Activated CD4-positive, alpha-beta T cell treated with anti-CD3 and anti-CD28 coated beads for 36 hours (primary cell): ENCODE measurements at regions not wholly inside any gene's neighbourhood (a gene's known extent, or its start where the extent isn't known, plus 50 kb on each side); places are given as distances from the start of the nearest gene placed in this dataset.

Experiments used
- ATAC-seq: fragments of 200-7000 bp; cut with Tn5 transposase; one replicate; pipeline ENCODE4 v1.10.0; 2021; ENCODE audit warnings: mild to moderate bottlenecking, moderate library complexity
- CTCF ChIA-PET: fragments of 350-600 bp; sonication (Branson Sonifier 250); formaldehyde crosslinking; loops from one replicate; lab custom pipeline; 2021; ENCODE audit warnings: antibody characterized with exemption; lab: Charles Lee
- POLR2A ChIA-PET: fragments of 350-600 bp; sonication (Branson Sonifier 250); formaldehyde crosslinking; loops from one replicate; lab custom pipeline; 2021; ENCODE audit warnings: antibody characterized with exemption, inconsistent platforms; lab: Charles Lee
- DNase-seq: peaks from one replicate; pipeline ENCODE4 v3.0.0-alpha.2; 2020
- H3K27ac Mint-ChIP-seq: one replicate; pipeline ENCODE4 v1.8.0; 2021; ENCODE audit warnings: mixed read lengths
- H3K27me3 Mint-ChIP-seq: one replicate; pipeline ENCODE4 v1.8.0; 2021; ENCODE audit warnings: mixed read lengths
- H3K36me3 Mint-ChIP-seq: one replicate; pipeline ENCODE4 v1.8.0; 2021; ENCODE audit warnings: low read depth, mixed read lengths
- H3K4me1 Mint-ChIP-seq: one replicate; pipeline ENCODE4 v1.8.0; 2021; ENCODE audit warnings: mixed read lengths
- H3K4me3 Mint-ChIP-seq: one replicate; pipeline ENCODE4 v1.8.0; 2021; ENCODE audit warnings: mild to moderate bottlenecking, moderate library complexity, mixed read lengths
- H3K9me3 Mint-ChIP-seq: one replicate; pipeline ENCODE4 v1.8.0; 2021; ENCODE audit warnings: low read depth, mixed read lengths
- intact Hi-C, 2 experiments: fragments of 100-400 bp; cut with DNase I in 1 of 2; cut with micrococcal nuclease in 1 of 2; formaldehyde crosslinking; loops; one replicate each; pipeline versions ENCODE4 v1.14.2 to v1.15.1; 2022 to 2024; cut with DNase I, micrococcal nuclease

GRCh38 chr4:180940680-180941079 lies 1302.5 kb upstream of the TENM3 start:
- H3K36me3 Mint-ChIP-seq, result no peaks in the 10 kb centered on the region
- no peaks in the 10 kb centered on the region for H3K4me1 Mint-ChIP-seq
- intact Hi-C loops, result loop anchor here in 1 of 2 experiments (10.0 kb wide), 1 partner anchor 276 kb away; no protein-coding TSS in a partner anchor
- ATAC-seq (no peak), DNase-seq (no peak)
- H3K9me3 Mint-ChIP-seq, result peaks cover 2% of the 10 kb centered on the region
- H3K27me3 Mint-ChIP-seq, result no peaks in the 10 kb centered on the region
- H3K4me3 Mint-ChIP-seq, result no peak overlapping the region
- no peak overlapping the region for H3K27ac Mint-ChIP-seq
- CTCF ChIA-PET, result no interaction called here
- POLR2A ChIA-PET, result no interaction called here

DNA sequence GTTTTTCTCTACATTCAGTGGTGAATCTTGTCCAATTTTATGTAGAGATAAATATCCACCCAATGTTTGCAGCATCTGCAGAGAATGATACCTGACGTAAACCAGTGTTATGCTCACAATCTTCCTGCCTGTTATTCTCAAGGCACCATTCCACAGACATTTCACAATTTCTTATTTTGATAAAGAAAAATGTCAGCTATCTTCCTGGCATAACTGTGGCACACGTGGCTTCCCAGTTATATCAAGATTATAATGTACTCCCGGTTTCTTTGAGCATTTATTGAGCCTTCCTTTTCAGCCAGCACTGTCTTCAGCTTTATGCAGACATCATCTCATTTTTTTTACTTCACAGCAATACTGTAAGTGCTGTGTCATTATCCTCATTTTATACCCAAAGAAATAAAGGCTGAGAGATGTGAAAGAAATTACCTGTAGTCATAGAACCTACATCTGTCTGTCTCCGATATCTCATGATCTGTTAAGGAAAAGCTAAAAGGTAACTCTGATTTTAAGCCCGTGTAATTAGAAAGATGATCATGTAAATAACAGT lies 1300.8 kb upstream of the TENM3 start:
- Mint-ChIP-seq H3K9me3 (peaks cover 2% of the 10 kb centered on the region), H3K36me3 (no peaks in the 10 kb centered on the region), H3K27ac (no peak overlapping the region), H3K4me3 (no peak overlapping the region), H3K4me1 (no peaks in the 10 kb centered on the region), H3K27me3 (no peaks in the 10 kb centered on the region)
- DNase-seq, result no peak
- no peak for ATAC-seq
- POLR2A ChIA-PET, result no interaction called here
- intact Hi-C loops, result loop anchor here in 1 of 2 experiments (10.0 kb wide), 1 partner anchor 278 kb away; no protein-coding TSS in a partner anchor
- CTCF ChIA-PET, result no interaction called here

DNA sequence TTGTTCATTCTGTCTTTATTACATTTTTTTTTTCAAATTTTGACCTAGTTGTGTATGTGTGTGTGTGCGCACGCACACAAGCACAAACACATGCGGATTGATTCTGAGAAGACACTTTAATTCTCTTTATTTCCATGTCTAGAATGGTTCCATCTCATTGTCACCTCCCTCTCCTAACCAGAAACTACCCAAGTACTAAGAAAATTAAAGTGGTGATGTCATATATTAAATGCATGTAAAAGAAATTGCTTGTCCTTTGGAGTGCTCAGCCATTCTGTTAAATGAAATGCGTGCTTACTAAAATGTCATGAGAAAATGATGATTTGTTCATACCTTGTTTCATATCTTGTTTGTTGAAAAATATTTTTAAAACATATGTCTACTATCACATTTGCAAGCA lies 1297.0 kb upstream of the TENM3 start:
- POLR2A ChIA-PET, result no interaction called here
- no peak overlapping the region for H3K27ac Mint-ChIP-seq
- ATAC-seq, result no peak

GRCh38 chr4:180947425-180947824 lies 1295.8 kb upstream of the TENM3 start:
- Mint-ChIP-seq H3K9me3 (no peaks in the 10 kb centered on the region), H3K4me1 (no peaks in the 10 kb centered on the region), H3K27me3 (no peaks in the 10 kb centered on the region), H3K4me3 (no peak overlapping the region), H3K27ac (no peak overlapping the region), H3K36me3 (no peaks in the 10 kb centered on the region)
- intact Hi-C loops, result loop anchor here in 1 of 2 experiments (10.0 kb wide), 1 partner anchor 283 kb away; no protein-coding TSS in a partner anchor
- POLR2A ChIA-PET, result no interaction called here
- ATAC-seq (no peak), DNase-seq (no peak)
- CTCF ChIA-PET, result no interaction called here

More for the DNA sequence above, 1297.0 kb upstream of the TENM3 start:
- DNase-seq, result no peak
- Mint-ChIP-seq H3K4me3 (no peak overlapping the region), H3K9me3 (no peaks in the 10 kb centered on the region), H3K36me3 (no peaks in the 10 kb centered on the region), H3K4me1 (no peaks in the 10 kb centered on the region), H3K27me3 (no peaks in the 10 kb centered on the region)
- CTCF ChIA-PET, result no interaction called here
- intact Hi-C loops, result loop anchor here in 1 of 2 experiments (10.0 kb wide), 1 partner anchor 281 kb away; no protein-coding TSS in a partner anchor

DNA sequence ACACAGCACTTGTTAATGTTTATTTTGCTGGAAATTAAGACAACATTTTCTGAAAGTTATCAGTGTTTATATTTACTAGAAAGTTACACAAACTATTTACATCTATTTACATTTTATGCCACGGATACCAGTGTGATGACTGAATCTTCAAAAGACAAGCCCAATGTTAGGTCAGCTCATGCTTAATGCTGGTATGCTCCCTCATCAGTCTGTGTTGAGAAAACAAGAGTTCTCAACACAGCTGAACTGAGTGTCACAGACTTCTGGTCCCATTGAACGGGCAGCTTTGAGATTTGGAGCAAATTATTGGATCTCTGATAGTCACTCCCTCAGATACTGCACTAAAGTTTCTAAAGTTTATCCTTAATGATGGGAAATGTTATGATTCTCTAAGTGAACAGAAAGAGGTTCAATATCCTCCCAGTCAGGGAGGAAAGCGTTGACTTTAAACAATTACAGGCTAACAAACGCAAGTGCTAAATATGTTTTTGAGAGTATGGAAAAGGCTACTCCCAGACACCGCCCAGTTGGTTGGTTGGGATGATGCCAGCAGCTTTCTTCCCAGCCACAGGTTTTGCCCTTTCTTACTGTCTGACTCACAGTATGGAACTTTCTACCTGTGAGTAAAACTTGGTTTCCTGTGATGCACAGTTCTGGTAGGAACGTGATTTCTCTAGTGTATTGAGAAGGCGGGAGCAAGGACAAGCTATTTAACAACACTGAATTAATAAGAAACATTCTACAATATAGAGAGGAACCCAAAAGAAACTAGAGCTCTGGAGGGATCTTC lies 1293.6 kb upstream of the TENM3 start:
- DNase-seq, result no peak
- Mint-ChIP-seq H3K9me3 (no peaks in the 10 kb centered on the region), H3K4me1 (no peaks in the 10 kb centered on the region), H3K36me3 (no peaks in the 10 kb centered on the region), H3K27me3 (no peaks in the 10 kb centered on the region), H3K4me3 (no peak overlapping the region), H3K27ac (no peak overlapping the region)
- POLR2A ChIA-PET, result no interaction called here
- intact Hi-C loops, result loop anchor here in 1 of 2 experiments (10.0 kb wide), 1 partner anchor 285 kb away; no protein-coding TSS in a partner anchor
- no peak for ATAC-seq
- CTCF ChIA-PET, result no interaction called here

GRCh38 chr4:180950377-180950776 lies 1292.8 kb upstream of the TENM3 start:
- H3K27ac Mint-ChIP-seq, result no peak overlapping the region
- no peaks in the 10 kb centered on the region for H3K9me3 Mint-ChIP-seq
- no peak overlapping the region for H3K4me3 Mint-ChIP-seq
- no peaks in the 10 kb centered on the region for H3K36me3 Mint-ChIP-seq
- POLR2A ChIA-PET, result no interaction called here
- intact Hi-C loops, result no loop called here
- no peaks in the 10 kb centered on the region for H3K4me1 Mint-ChIP-seq
- CTCF ChIA-PET, result no interaction called here
- no peak for ATAC-seq
- no peak for DNase-seq
- H3K27me3 Mint-ChIP-seq, result no peaks in the 10 kb centered on the region

DNA sequence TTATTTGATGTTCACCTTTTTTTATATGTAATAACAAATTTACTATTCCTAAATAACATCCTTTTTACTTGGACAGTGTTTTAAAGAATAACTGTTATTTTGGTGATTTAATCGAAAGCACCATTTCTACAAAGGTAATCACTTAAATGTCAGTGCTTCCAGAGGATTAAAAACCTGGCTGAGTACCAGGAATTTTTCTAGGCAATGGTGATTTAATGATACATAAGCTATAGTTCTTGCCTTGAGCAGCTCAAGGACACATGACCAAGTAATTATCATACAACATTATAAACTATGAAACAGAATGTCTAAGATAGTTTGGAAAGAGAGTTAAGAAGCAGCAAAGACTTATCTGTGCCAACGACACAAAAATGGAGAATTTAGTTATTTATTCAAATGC lies 1291.9 kb upstream of the TENM3 start:
- no peak for ATAC-seq
- Mint-ChIP-seq H3K4me3 (no peak overlapping the region), H3K9me3 (no peaks in the 10 kb centered on the region), H3K4me1 (no peaks in the 10 kb centered on the region), H3K27ac (no peak overlapping the region), H3K36me3 (no peaks in the 10 kb centered on the region), H3K27me3 (no peaks in the 10 kb centered on the region)
- intact Hi-C loops, result no loop called here
- ChIA-PET CTCF (no interaction called here), POLR2A (no interaction called here)
- DNase-seq, result no peak

GRCh38 chr4:180953572-180953971 lies 1289.6 kb upstream of the TENM3 start:
- Mint-ChIP-seq H3K27me3 (no peaks in the 10 kb centered on the region), H3K36me3 (no peaks in the 10 kb centered on the region), H3K4me3 (no peak overlapping the region), H3K9me3 (no peaks in the 10 kb centered on the region), H3K27ac (no peak overlapping the region), H3K4me1 (no peaks in the 10 kb centered on the region)
- intact Hi-C loops, result no loop called here
- ATAC-seq (no peak), DNase-seq (no peak)
- POLR2A ChIA-PET, result no interaction called here
- CTCF ChIA-PET, result no interaction called here

DNA sequence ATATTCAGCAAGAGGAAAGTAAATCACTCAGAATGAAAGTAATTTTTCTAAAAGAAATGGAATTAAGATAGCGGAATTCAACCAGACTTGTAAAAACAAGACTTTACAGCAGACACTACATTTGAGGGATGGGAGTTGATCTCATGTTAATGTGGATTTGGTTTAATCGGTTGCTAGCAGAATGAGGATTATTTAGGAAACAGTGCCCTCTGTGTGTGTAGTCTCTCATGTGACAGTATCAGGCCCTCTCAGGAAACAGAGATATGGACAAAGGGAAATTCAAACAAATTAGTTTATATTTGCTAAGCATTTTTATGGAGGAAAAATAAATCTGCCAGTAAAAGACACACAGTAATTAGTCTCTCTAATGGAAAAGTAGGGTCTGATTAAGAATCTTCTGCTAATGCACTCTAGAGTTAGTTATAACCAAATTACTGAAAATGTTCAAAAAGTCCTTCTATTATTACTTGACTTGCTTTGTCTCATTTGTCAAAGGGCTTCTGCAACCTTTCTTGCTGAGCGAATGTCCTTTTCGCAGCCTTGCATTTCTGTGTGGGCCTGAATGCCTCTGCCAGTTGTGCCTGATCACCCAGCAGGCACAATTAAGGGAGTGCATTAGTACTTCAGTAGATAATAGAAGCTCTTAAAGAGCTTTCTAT lies 1282.3 kb upstream of the TENM3 start:
- Mint-ChIP-seq H3K36me3 (no peaks in the 10 kb centered on the region), H3K4me1 (no peaks in the 10 kb centered on the region), H3K27ac (no peak overlapping the region), H3K27me3 (no peaks in the 10 kb centered on the region), H3K4me3 (no peak overlapping the region), H3K9me3 (peaks cover 1% of the 10 kb centered on the region)
- ChIA-PET CTCF (interaction anchor here (1.0 kb wide), 1 partner anchor 11 kb away, joined by 4 read pairs; no protein-coding TSS in a partner anchor), POLR2A (no interaction called here)
- ATAC-seq (no peak), DNase-seq (no peak)
- intact Hi-C loops, result no loop called here

DNA sequence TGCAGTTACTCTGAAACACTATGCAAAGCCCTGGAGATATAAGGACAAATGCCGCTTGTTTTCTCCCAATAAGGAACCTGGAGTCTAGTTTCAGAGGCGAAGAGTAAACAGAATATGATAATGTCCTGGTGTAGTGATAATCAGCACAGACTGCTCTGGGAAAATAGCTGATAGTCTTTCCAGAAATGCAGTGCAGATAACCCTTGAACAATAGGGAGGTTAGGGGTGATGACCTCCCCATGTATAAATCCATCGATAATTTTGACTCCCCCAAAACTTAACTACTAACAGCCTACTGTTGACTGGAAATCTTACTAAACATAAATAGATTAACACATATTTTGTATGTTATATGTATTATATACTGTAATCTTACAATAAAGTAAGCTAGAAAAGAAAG lies 1280.9 kb upstream of the TENM3 start:
- Mint-ChIP-seq H3K4me1 (no peaks in the 10 kb centered on the region), H3K27ac (no peak overlapping the region), H3K36me3 (no peaks in the 10 kb centered on the region), H3K27me3 (no peaks in the 10 kb centered on the region), H3K4me3 (no peak overlapping the region), H3K9me3 (peaks cover 1% of the 10 kb centered on the region)
- ChIA-PET POLR2A (no interaction called here), CTCF (interaction anchor here (1.0 kb wide), 1 partner anchor 10 kb away, joined by 4 read pairs; no protein-coding TSS in a partner anchor)
- intact Hi-C loops, result no loop called here
- ATAC-seq (no peak), DNase-seq (no peak)

DNA sequence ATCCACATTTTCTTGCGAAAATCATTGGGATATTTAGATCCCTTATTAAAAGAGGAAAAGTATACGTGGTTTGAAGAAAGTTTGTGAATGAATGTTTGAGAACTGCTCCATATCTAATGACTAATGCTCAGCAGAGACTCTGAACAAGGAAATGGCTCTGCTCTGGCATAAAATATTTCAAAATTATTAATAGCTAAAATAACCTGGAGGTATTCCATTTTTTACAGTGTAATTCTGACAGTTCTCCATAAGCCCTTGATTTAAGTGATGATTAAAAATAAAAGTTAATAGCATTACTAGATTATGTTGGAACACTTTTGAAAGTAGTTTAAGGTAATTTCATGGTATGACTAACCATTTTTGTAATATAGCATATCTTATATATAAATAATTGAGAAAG lies 1276.9 kb upstream of the TENM3 start:
- H3K9me3 Mint-ChIP-seq, result peaks cover 6% of the 10 kb centered on the region
- no peaks in the 10 kb centered on the region for H3K36me3 Mint-ChIP-seq
- no peak overlapping the region for H3K27ac Mint-ChIP-seq
- no peak overlapping the region for H3K4me3 Mint-ChIP-seq
- no peak for DNase-seq
- no peak for ATAC-seq
- no peaks in the 10 kb centered on the region for H3K27me3 Mint-ChIP-seq
- H3K4me1 Mint-ChIP-seq, result no peaks in the 10 kb centered on the region
- ChIA-PET POLR2A (no interaction called here), CTCF (no interaction called here)
- intact Hi-C loops, result no loop called here
